HepG2 (cell line): ENCODE measurements at regions not wholly inside any gene's neighbourhood (a gene's known extent, or its start where the extent isn't known, plus 50 kb on each side); places are given as distances from the start of the nearest gene placed in this dataset.

ENCODE experiments used
- ATRX ChIP-seq: sonication (generic); formaldehyde crosslinking; IDR thresholded peaks from 2 replicates; pipeline ENCODE4 v1.4.0; 2020; ENCODE audit warnings: missing genetic modification reagents, borderline replicate concordance
- CHD2 ChIP-seq: IDR thresholded peaks from 2 replicates; pipeline ENCODE4 v1.6.1; 2011; ENCODE audit warnings: low read depth, low read length, improper control_type of control experiment
- JUN ChIP-seq: sonication (generic); formaldehyde crosslinking; IDR thresholded peaks from 2 replicates; pipeline ENCODE4 v1.4.0; 2020; ENCODE audit warnings: mild to moderate bottlenecking, missing genetic modification reagents
- JUND ChIP-seq: sonication (generic); formaldehyde crosslinking; IDR thresholded peaks from 2 replicates; pipeline ENCODE4 v1.8.0; 2022; ENCODE audit warnings: mild to moderate bottlenecking, missing genetic modification reagents
- MXI1 ChIP-seq: IDR thresholded peaks from 3 replicates; pipeline ENCODE4 v1.6.1; 2012; ENCODE audit warnings: low read depth, low read length, inconsistent platforms, borderline replicate concordance
- NR2F1 ChIP-seq, 2 experiments: fragments of 450-650 bp in 1 of 2; formaldehyde crosslinking in 1 of 2; IDR thresholded peaks; 2 replicates each; pipeline versions ENCODE4 v1.5.0 to v1.6.1; 2016 to 2020; ENCODE audit warnings: mild to moderate bottlenecking in 1 of 2, missing compliant biosample characterization in 1 of 2, missing genetic modification reagents in 1 of 2, moderate library complexity in 1 of 2
- SMC3 ChIP-seq: IDR thresholded peaks from 2 replicates; pipeline ENCODE4 v1.6.1; 2011; ENCODE audit warnings: low read length, improper control_type of control experiment
- SNAPC5 ChIP-seq: sonication (generic); formaldehyde crosslinking; IDR thresholded peaks from 2 replicates; pipeline ENCODE4 v1.8.1; 2023; ENCODE audit warnings: mild to moderate bottlenecking, missing genetic modification reagents, borderline replicate concordance
- ZNF3 ChIP-seq: IDR thresholded peaks from 2 replicates; pipeline ENCODE4 v1.7.0; 2017; ENCODE audit warnings: inconsistent platforms
- TF ChIP-seq, protein P1 (sequence below): sonication (generic); formaldehyde crosslinking; IDR thresholded peaks from 2 replicates; pipeline ENCODE4 v1.5.0; 2020; ENCODE audit warnings: mild to moderate bottlenecking, missing genetic modification reagents, moderate library complexity

GRCh38 chr3:1852950-1853349 lies 245.7 kb upstream of the CNTN4 start:
- TF ChIP-seq ZNF3 (CRISPR knock-in tag) (no peak), CHD2 (no peak), JUN (CRISPR knock-in tag) (no peak), SNAPC5 (CRISPR knock-in tag) (no peak), SMC3 (no peak), JUND (CRISPR knock-in tag) (no peak), MXI1 (no peak), NR2F1 (CRISPR knock-in tag; IDR thresholded peaks at IDR 0.05) (no peak), ATRX (CRISPR knock-in tag) (no peak)
- TF ChIP-seq, protein P1, sequence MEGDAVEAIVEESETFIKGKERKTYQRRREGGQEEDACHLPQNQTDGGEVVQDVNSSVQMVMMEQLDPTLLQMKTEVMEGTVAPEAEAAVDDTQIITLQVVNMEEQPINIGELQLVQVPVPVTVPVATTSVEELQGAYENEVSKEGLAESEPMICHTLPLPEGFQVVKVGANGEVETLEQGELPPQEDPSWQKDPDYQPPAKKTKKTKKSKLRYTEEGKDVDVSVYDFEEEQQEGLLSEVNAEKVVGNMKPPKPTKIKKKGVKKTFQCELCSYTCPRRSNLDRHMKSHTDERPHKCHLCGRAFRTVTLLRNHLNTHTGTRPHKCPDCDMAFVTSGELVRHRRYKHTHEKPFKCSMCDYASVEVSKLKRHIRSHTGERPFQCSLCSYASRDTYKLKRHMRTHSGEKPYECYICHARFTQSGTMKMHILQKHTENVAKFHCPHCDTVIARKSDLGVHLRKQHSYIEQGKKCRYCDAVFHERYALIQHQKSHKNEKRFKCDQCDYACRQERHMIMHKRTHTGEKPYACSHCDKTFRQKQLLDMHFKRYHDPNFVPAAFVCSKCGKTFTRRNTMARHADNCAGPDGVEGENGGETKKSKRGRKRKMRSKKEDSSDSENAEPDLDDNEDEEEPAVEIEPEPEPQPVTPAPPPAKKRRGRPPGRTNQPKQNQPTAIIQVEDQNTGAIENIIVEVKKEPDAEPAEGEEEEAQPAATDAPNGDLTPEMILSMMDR (CRISPR knock-in tag) = no peak
